COR-L47 (cell line): ENCODE measurements at regions not wholly inside any gene's neighbourhood (a gene's known extent, or its start where the extent isn't known, plus 50 kb on each side); places are given as distances from the start of the nearest gene placed in this dataset.

Source experiments
- DNase-seq: peaks from one replicate; lab custom pipeline; 2025; lab: John Stamatoyannopoulos, UW

DNA sequence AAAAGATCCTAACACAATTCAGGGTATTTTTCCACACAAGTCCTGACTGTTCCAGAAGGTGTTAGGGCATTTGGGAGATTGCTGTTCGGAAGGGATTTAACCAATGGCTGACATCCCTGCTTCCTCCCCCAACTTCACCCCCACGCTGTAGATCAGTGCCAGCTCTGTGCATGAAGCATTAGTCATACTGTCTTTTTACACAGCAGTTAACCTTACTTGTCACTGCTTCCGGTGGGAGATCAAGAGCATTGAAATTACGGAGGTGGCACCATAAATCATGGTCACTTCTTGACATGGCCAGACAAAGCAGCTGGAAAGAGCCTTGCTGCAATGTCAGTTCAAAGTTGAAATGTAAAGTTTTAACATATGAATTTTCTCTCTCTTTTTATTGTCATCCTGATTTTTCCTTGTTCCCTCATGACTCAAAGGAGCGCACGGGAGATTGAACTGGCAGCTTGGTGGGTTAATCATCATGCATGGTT lies 70.2 kb downstream of the HRH4 start:
- DNase-seq: peak; percentile 60

DNA sequence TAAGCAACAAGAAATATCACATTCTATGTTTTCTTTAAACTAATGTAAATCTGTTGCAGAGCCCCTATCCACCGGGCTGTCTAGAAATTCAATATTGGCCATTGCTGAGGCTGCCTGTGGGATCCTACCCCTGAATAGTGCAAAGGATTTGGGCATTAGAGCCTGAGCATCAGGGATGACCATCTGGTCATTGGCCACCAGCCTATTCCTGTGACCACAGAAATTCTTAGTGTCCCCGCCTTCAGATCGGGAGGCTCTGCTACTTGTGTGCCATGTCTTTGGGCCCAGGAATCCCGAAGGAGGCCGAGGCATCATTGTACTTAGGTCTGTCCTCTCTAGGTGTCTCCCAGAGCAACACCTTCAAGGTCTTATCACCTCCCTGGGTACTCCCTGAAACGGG lies 73.8 kb downstream of the HRH4 start:
- DNase-seq: no peak

DNA sequence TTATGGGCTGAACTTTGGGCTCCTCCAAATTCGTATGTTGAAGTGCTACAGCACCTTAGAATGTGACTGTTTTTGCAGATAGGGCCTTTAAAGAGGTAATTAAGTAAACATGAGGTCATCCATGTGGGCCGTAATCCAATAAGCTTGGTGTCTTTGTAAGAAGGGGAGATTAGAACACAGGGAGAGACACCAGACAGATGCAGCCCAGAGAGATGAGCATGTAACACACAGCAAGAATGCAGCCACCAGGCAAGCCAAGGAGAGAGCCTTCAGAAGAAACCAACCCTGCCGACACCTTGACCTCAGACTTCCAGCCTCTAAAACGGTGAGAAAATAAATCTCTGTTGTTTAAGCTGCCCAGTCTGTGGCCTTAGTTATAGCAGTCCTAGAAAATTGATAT lies 74.3 kb downstream of the HRH4 start:
- no peak for DNase-seq

DNA sequence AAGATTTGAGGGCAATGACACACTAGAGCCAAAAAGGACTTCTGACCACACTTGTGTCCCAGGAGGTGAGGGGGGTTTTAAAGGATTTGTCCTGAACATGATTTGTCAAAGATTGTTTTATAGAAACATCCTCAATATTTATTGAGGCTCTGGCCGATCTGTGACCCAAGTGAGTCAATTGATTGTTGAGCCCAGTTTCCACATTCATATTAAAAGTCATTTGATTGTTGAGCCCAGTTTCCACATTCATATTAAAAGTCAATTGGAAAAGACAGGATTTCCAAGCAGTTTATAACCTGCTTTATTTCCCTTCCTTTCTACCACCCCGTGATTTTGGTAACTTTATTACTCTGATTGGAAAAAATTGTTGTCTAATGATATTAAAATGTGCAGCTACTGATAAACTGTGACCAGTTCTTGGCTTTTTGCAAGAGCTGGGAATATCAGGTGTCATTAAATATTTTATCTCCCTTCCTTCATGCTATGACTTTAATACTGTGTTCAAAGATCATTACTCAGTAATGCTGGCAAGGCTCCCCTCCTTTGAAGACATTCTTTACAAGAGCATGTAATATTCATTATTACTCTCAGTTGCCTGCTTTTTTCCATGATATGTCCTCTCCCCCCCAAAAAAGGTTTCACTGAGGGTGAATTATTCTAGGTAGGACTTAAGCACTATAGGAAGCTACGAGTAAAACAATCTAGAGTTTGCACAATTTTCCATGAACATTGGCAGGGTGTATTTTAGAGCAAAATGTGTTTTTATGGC lies 75.3 kb downstream of the HRH4 start:
- no peak for DNase-seq

DNA sequence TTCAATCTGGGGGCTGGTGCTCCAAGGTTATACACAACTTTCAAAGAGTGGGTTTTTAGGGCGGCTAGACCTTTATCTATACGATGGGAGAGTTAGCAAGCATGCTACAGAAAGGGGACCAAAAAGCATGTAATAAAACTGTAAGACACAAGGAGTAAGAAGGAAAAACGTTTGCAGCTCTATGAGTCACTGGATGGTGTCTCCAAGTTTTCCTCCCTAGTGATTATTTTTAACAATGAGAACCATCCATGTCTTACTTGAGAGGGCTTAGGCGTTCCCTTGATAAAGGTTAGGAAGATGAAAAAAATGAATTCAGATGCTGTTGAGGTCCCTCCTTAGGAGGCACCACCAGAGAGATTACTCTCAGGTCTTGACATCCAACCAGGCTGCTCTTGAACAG lies 75.9 kb downstream of the HRH4 start:
- DNase-seq: no peak

DNA sequence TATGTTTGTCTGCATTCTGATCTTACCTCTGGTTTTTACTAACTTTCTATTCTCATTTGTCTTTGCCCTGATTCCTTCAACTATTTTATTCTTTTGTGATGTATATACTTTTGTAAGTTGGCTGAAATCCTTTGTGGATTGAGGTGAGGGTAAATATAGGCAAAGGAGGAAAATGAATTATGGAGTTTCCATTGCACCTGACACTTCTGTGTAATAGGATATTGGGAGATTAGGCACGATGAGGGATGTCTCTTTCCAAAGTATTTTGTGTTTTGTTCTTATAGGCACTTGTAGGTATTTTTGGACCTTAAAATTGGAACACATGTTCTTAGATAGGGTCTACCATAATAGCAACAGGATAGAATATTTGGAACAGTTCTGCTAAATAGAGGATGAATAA lies 76.4 kb downstream of the HRH4 start:
- DNase-seq: no peak

DNA sequence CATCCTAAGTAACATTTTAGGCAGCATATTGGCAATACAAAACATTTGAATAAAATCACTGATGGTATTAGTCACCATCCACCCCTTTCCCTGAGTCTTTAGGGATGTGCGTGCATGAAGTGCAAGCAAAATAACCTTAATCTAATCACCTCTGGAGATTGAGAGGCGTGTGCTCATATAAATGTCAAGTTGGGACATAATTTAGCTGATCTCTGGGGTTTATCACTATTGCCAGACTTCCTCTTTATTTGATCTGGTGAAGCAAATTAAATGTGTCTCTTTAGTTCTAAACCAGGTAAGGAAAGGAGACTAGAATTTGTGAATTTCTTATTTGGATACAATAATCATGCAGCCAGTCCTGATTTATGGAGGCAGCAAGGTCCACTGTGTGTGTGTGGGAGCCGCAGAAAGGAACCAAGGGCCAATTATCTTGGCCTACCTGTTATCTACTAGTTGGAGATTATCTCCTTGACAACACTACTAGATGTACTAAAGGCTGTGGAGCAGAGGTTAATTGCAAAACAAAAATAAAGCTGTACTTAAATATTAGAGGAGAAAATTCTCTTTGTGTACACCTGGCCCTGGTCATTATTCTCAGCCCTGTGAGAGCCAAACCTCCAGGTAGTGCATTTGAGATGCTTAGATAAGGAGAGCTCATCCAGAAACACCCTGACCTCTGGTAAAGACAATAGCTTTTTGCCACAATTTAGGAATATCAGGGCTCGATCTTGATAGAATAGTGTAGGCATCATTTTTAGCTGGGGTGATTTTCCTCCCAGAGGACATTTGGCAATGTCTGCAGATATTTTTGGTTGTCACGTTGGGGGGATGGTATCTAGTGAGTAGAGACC lies 78.2 kb downstream of the HRH4 start:
- no peak for DNase-seq

DNA sequence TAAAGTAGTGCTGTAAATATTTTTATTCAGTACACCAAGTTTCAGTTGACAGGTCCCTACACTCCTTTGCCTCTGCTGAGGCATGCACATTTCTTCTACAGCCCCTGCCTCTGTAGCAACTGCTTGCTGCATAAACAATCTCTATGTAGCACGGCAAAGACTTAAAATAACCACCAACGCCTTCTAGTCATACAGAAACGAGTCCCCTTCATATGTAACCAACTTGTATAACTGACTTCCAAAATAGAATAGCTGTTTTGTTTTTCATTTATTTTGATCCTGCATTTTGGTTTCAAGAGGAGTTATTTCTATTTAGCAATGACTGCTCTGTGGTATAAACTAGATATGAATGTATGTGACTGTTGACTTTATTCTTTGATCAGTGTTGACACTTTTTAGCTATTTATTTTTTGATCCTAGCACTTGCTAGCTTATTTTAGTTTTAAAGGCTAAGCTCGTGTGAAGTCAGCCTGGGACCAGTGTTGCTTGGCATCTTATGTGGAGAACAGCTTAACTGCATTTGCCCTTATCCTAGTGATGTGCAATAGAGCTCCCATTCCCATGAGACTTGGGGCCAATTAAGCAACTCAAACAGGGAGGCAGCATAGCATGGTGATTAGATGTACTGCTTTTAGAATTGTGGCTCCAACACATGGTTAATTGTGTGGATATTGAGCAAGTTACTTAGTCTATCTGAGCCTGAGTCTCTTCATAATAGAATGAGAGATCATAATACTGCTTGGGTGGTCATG lies 79.6 kb downstream of the HRH4 start:
- no peak for DNase-seq

DNA sequence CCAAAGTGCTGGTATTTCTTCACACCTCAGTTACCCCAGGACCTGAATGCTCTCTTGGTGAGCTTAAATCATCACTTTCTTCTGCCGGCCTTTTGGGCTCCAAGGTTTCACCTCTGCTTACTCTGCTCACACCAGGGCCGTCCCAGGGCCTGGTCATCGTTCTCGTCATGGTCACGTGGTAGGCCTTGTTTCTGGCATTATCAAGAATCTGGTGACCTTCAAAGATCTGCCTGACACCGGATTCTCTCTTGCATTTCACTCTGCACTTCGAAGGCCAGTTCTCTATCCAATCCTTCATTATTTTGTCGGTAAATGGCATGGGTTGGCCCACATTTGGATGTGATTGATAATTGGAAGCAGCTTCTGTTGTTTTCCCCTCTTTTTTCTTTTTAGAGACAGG lies 80.5 kb downstream of the HRH4 start:
- no peak for DNase-seq

DNA sequence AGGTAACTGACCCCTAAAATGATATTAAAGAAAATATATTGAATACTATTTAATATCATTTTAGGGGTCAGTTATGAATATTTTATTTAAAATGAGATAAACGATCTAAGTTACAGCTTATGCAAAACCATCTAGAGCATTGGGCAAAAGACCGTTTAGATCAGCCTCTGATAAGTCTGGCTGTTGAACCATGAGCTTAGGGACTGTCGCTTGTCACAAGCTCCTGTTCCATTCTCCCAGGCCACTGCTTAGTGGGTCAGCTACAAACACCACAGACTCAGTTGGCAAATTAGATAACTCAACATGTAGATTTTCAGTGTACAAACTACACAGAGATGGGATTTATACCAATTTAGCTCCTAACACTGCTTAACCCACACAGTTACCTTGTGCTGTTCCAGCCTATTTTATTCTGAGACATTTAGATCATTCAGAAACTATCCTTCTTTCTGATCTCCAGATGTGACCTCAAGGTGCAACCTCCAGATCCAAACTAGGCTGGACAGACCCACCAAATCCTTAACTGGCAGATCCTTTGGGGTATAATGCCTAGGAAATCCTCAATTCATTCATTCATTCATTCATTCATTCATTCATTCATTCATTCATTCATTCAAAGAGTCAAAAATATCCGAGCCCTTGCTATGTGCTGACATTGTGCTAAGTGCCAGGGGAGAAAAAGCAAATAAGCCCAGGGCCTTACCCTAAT lies 82.8 kb downstream of the HRH4 start:
- no peak for DNase-seq

DNA sequence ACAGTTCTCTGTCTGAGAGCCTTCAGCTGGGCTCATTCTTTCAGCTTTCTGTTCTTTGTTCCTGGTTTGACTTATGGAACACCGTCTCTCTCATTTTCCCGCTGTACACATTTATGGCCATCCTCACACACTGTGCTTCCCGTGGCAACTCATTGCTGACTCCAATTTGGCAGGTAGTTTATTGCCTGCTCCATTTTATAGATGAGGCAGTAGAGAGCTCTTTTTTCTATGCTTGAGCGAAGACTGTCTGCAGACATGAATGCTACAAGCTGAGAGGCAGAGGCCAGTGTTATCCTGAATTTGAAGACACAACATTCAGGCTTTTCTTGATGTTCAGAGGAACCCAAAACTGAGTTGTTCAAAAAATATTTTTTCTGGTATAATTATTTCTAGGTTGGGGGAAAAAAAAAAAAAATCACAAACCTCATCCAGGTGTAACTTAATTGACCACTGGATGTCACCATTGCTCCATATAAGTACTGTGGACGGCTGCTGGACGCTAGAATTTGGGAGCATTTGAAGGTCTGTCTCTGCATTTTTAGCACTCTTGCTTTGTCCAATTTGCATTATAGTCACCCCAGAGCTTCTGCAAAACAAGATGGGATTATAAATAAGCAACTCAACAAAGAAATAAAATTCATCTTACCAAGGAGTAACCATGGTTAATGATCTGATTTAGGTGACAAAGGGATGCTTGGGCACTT lies 83.5 kb downstream of the HRH4 start:
- peak; percentile 30 for DNase-seq

DNA sequence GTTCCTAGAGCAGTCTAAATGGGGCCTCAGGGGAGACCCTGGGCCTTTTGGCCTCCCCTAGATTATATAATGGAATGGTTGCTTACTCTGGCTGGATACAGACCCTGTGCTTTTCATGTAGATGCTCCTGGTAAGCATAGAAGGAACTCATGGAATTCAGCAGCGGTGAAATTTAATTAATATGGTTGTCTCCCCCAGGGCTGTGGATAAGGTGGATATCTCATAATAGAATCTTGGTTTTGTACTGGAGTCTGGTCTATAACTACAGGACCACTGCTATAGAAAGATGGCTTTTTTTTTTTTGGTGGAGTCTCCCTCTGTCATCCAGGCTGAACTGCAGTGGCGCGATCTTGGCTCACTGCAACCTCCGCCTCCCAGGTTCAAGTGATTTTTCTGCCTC lies 84.5 kb downstream of the HRH4 start:
- no peak for DNase-seq

DNA sequence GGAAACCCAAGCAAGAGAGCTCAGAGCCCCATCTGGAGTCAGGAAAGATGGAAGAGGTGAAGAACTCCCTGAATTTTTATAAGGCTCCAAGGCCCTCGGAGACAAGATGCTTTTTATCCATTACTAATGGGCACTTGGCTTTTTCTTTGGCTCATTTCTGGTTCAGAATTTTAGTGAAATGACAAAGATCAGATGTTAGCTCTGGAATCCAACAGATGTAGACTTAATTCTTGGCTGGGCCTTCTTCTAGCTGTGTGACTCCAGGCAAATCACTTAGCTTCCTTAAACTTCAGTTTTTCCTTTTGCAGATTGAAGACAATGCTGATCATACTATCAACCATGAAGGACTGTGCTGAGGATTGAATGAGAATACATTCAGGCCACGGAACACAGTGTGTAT lies 85.2 kb downstream of the HRH4 start:
- no peak for DNase-seq

DNA sequence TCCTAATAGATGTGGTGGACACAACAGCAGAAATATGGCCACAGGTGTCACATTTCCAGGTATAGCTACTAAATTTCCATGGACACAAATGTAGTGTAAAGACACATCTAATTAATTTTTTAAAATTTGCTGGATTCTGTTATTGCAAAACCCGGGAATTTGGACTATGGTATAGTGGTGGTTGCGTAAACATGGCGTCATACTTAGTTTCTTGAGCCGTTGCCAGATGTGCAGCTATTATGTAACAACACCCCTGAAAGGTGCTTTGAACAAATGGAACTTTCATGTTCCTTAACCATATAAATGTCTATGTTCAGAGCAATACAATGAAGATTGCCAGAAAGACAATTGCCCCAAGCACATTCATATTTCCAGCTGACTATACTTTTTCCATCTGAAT lies 85.9 kb downstream of the HRH4 start:
- no peak for DNase-seq

DNA sequence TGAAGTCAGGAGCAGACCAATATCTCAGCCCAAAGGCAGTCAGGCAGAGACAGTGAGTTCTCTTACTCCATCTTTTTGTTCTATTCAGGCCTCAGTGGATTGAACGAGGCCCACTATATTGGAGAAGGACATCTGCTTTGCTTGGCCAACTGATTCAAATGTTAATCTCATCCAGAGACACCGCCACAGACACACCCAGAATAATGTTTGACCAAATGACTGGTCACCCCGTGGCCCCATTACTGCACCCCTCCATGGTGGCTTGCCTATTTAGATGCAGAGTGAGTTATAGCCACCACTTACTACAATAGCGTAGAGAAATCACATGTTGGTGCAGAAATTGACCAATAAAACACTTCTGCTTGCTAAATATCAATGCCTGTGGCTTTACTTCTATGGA lies 88.1 kb downstream of the HRH4 start:
- DNase-seq: no peak

DNA sequence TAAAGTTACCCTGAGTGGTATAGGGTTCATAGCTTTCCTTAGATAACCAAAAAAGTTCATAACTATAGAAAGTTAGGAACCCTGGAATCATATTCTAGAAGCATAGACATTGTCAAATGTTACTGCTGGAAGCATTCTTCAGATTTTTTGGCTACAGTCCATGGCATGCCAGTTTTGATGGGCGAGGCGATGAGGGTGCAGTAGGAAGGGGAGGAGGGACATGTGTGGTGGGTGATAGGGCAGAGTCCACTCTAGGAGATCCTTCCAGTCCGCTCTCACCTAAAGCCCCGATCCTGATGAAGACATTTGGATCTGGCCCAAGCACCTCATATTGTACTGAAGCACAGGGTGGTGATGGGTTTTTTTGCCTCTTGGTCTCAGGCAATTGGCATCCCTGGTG lies 91.8 kb downstream of the HRH4 start:
- no peak for DNase-seq

DNA sequence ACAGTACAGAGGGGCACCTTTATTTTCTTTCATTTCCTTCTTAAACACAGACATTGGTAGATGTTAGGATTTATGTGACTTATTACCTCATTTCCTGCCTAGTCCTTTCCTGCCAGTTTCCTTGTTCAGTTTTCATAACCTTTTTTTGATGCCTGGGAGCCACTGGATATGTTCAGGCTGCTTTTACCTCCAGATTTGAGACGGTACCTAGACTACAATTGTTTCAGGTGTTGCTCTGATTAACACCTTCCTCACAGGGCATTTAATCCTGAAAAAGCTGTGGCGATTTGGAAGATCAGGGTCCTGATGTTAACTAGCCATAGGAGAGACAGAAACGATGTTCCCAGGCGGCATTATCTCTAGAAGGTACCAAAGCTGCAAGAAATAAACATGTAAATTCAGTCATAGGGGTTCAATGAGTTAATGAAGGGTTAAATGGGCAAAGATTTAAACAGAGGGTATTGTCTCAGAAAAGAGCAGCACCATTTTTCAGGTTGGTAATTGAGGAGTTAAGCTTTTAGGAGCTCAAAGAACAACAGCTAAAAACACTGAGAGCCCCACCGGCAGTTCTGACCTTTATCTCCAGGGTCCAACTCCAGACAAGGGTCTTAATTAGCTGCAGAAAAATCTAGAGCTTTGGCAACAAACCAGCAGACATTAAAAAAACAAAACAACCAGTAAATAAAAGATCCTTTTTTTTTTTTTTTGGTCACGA lies 93.3 kb downstream of the HRH4 start:
- no peak for DNase-seq

DNA sequence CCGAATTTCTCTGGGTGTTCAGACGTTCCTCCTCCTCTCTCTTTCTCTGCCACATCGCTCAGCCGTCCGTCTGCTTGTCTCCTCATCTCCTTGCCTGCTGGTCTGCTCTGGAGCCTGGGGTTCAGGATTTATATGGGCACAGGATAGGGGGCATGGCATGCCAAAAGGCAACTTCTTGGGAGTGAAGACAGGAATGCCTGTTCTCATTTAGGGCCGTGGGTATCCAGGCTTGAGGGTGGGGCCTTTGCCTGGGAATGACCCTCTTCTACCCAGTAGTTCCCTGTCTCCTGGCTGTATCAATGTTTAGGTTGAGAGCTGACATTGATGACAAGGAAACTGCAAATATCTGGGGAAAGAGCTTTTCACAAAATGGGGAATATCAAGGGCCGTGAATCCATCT lies 98.0 kb downstream of the HRH4 start:
- DNase-seq: no peak

DNA sequence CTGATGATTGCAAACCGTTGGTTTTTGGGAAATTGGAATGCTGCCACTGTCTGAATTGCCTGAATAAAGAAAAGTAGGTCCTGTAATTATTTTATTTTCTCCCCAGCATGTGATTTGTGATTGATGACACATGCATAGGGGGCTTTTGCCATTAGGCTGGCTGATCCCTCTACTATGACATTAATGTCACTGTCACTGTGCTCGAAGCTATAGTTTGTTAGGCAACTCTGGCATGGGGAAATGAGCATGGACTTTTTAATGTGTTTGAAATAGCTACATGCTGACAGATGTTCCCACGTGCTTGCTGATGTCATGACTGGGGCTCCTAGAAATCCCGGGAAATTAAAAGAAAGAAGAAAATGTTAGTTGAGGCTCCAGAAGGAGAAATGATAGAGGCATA lies 99.1 kb downstream of the HRH4 start:
- DNase-seq: peak; percentile 18

DNA sequence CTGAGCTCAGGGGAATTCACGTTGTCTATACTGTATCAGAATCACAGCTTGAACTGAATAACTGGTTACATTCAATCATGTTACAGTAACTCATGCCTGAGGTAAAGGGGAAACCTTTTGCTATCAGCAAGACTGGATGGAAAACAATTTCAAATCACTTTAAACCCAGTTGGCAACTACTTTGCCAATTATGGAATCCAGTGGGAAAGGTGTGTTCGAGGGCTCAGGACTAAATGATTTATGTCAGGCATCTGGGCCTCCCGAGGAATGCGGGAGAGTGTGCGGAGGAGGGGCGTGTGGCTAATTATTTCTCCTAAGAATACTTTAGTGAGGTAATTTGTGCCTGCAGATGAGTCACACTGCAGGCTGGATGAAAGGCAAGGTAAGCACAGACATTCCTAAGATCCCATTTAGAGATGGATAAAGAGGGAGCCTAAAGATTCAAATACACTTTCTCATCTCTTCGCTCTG lies 100.1 kb downstream of the HRH4 start:
- DNase-seq: no peak
